Bronchial epithelial cell (primary cell): ENCODE measurements at regions not wholly inside any gene's neighbourhood (a gene's known extent, or its start where the extent isn't known, plus 50 kb on each side); places are given as distances from the start of the nearest gene placed in this dataset.

Experiments used
- DNase-seq: peaks from one replicate; pipeline ENCODE4 v3.0.0-alpha.2; 2010; ENCODE audit warnings: low read depth
- FAIRE-seq: peaks from 2 replicates; lab custom pipeline; 2011; peaks lifted over from hg19 to GRCh38; lab: Jason Lieb, UNC
- H3K27me3 ChIP-seq: 2 replicates; pipeline ENCODE4 v1.5.1; 2011; ENCODE audit warnings: low read length; ENCODE audit not compliant: control insufficient read depth, insufficient read depth
- H3K36me3 ChIP-seq: 2 replicates; pipeline ENCODE4 v1.5.1; 2011; ENCODE audit warnings: low read length; ENCODE audit not compliant: control insufficient read depth, insufficient read depth
- H3K4me3 ChIP-seq: 2 replicates; pipeline ENCODE4 v1.5.1; 2011; ENCODE audit warnings: mild to moderate bottlenecking, low read depth, low read length, control low read depth
- CTCF ChIP-seq: IDR thresholded peaks from 2 replicates; pipeline ENCODE4 v1.5.1; 2011; ENCODE audit warnings: mild to moderate bottlenecking, moderate library complexity, low read length, control low read depth, inconsistent platforms; ENCODE audit not compliant: insufficient read depth, severe bottlenecking

- Histone ChIP-seq H3K36me3 (no peaks in the 10 kb centered on the region), H3K27me3 (no peaks in the 10 kb centered on the region), H3K4me3 (no peak overlapping the region)
- no peak for DNase-seq
- FAIRE-seq: no peak
- TF ChIP-seq CTCF: no peak
Observed at GRCh38 chr2:199130501-199130900, 327.2 kb downstream of the SATB2 start.

GRCh38 chr2:199128476-199129229 is 329.1 kb downstream of the SATB2 start:
- no peaks in the 10 kb centered on the region for H3K27me3 ChIP-seq
- no peak overlapping the region for H3K4me3 ChIP-seq
- H3K36me3 ChIP-seq: no peaks in the 10 kb centered on the region
- TF ChIP-seq CTCF: no peak
- FAIRE-seq: no peak
- DNase-seq: no peak

- Histone ChIP-seq H3K27me3 (no peaks in the 10 kb centered on the region), H3K36me3 (no peaks in the 10 kb centered on the region), H3K4me3 (no peak overlapping the region)
- DNase-seq (no peak), FAIRE-seq (no peak)
- no peak for TF ChIP-seq CTCF
Observed at GRCh38 chr2:199119796-199120195, 337.9 kb downstream of the SATB2 start.

GRCh38 chr2:199118673-199119112 is 339.0 kb downstream of the SATB2 start:
- no peaks in the 10 kb centered on the region for H3K36me3 ChIP-seq
- DNase-seq: no peak
- H3K4me3 ChIP-seq: no peak overlapping the region
- H3K27me3 ChIP-seq: no peaks in the 10 kb centered on the region
- TF ChIP-seq CTCF: no peak
- FAIRE-seq: no peak

GRCh38 chr2:199115169-199115568 is 342.6 kb downstream of the SATB2 start:
- DNase-seq: no peak
- H3K4me3 ChIP-seq: no peak overlapping the region
- no peaks in the 10 kb centered on the region for H3K36me3 ChIP-seq
- no peaks in the 10 kb centered on the region for H3K27me3 ChIP-seq
- no peak for FAIRE-seq
- no peak for TF ChIP-seq CTCF

- FAIRE-seq (no peak), DNase-seq (no peak)
- H3K27me3 ChIP-seq: no peaks in the 10 kb centered on the region
- TF ChIP-seq CTCF: no peak
- H3K36me3 ChIP-seq: no peaks in the 10 kb centered on the region
- no peak overlapping the region for H3K4me3 ChIP-seq
Observed at GRCh38 chr2:199113111-199113510, 344.6 kb downstream of the SATB2 start.
